Thyroid gland (tissue), 4 donors: ENCODE measurements at regions not wholly inside any gene's neighbourhood (a gene's known extent, or its start where the extent isn't known, plus 50 kb on each side); places are given as distances from the start of the nearest gene placed in this dataset.
"Not testable (repeated sequence)": the region's sequence is repeated elsewhere in the genome, so short reads cannot be mapped to it uniquely, and the experiment has no call there.

Experiments used
- DNase-seq, 2 donors: peaks; one replicate each; pipeline ENCODE4 v3.0.0-alpha.2; 2019
- H3K27ac ChIP-seq, 3 donors: fragments of 200-600 bp; sonication (generic); 1 replicate in 2 of 3; 2 replicates in 1 of 3; pipeline ENCODE4 v1.5.1; 2016 to 2019; ENCODE audit warnings: mild to moderate bottlenecking in 1 of 3, moderate library complexity in 1 of 3
- H3K27me3 ChIP-seq: fragments of 200-600 bp; sonication (generic); one replicate; pipeline ENCODE4 v1.5.1; 2019
- H3K36me3 ChIP-seq, 2 donors: fragments of 200-600 bp; sonication (generic); one replicate each; pipeline ENCODE4 v1.5.1; 2016 to 2019
- H3K4me1 ChIP-seq, 2 donors: fragments of 200-600 bp; sonication (generic); one replicate each; pipeline ENCODE4 v1.5.1; 2017 to 2019
- H3K4me3 ChIP-seq, 3 donors: fragments of 200-600 bp; sonication (generic); replicated peaks in 1 of 3; 1 replicate in 2 of 3; 2 replicates in 1 of 3; pipeline ENCODE4 v1.5.1; 2016; ENCODE audit warnings: mild to moderate bottlenecking in 1 of 3
- H3K9me3 ChIP-seq: fragments of 200-600 bp; sonication (generic); one replicate; pipeline ENCODE4 v1.5.1; 2017
- POLR2A ChIP-seq, 2 donors: fragments of 450-650 bp; IDR thresholded peaks; one replicate each; pipeline ENCODE4 v1.6.1; 2017; ENCODE audit warnings: antibody characterized with exemption in 2 of 2, mild to moderate bottlenecking in 2 of 2, moderate library complexity in 1 of 2
- WGBS, 2 donors: methylation state at CpG; one replicate each; pipeline ENCODE4 v1.1.5; 2017; 5-methylcytosine and 5-hydroxymethylcytosine counted together
- intact Hi-C: fragments of 100-400 bp; cut with DNase I; formaldehyde crosslinking; loops from one replicate; pipeline ENCODE4 v1.15.1; 2023
- TF ChIP-seq, protein P1 (sequence below), 6 experiments: fragments of 200-600 bp in 3 of 6; fragments of 450-650 bp in 3 of 6; sonication (generic) in 3 of 6; IDR thresholded peaks; one replicate each; pipeline ENCODE4 v1.5.1; 2016 to 2019; ENCODE audit warnings: antibody characterized with exemption in 6 of 6, mild to moderate bottlenecking in 2 of 6, inconsistent platforms in 1 of 6, moderate library complexity in 1 of 6

DNA sequence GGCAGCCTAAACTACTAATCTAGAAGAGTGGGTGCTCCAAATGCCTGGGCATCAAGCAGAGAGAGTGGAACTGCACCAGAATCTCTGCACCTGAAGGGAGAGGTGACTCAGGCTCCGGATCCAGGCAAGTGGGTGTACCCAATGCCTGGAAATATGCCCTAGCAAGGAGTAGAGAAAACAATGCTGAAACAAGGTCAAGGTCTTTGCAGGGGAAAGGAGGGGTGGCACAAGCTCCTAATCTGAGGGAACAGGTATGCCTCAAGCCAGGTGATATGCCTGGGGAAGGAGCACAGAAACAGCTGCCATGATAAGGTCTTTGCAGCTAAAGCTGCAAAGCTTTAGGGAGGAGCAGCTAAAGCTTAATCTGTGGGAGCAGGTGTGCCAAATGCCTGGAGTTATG lies 136.0 kb upstream of the KITLG start:
- H3K27ac ChIP-seq, result no peak overlapping the region
- intact Hi-C loops, result no loop called here
- no peak for DNase-seq
- H3K4me1 ChIP-seq, result no peaks in the 10 kb centered on the region
- no peak overlapping the region for H3K4me3 ChIP-seq
- 75 to 78% methylated on average over 1 of the region's 1 CpG for WGBS, 2 donors
- H3K9me3 ChIP-seq, result no peaks in the 10 kb centered on the region
- no peak for TF ChIP-seq POLR2A (IDR thresholded peaks at IDR 0.05)
- TF ChIP-seq, protein P1, sequence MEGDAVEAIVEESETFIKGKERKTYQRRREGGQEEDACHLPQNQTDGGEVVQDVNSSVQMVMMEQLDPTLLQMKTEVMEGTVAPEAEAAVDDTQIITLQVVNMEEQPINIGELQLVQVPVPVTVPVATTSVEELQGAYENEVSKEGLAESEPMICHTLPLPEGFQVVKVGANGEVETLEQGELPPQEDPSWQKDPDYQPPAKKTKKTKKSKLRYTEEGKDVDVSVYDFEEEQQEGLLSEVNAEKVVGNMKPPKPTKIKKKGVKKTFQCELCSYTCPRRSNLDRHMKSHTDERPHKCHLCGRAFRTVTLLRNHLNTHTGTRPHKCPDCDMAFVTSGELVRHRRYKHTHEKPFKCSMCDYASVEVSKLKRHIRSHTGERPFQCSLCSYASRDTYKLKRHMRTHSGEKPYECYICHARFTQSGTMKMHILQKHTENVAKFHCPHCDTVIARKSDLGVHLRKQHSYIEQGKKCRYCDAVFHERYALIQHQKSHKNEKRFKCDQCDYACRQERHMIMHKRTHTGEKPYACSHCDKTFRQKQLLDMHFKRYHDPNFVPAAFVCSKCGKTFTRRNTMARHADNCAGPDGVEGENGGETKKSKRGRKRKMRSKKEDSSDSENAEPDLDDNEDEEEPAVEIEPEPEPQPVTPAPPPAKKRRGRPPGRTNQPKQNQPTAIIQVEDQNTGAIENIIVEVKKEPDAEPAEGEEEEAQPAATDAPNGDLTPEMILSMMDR (IDR thresholded peaks at IDR 0.05), result no peak
- H3K36me3 ChIP-seq, result no peaks in the 10 kb centered on the region
- H3K27me3 ChIP-seq, result no peaks in the 10 kb centered on the region

DNA sequence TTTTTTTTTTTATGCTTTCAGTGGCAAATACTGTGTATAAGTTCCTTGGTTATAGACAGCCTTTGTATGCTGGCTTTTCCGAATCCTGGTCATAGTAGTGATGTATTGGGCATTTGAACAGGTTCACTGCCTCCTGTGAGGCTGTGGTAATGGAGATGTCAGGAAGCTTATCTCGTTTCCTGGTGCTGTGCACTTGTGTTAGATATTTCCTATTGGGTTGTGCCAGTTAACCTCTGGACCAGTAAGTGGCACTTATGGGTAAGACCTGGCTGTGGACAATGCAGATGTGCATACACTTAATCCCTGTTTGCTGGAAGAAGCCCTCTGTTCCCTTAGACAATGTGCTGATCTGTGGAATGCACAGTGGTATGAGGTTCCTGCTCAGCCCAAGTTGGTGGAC lies 135.4 kb upstream of the KITLG start:
- H3K4me3 ChIP-seq, result no peak overlapping the region
- intact Hi-C loops, result no loop called here
- 72 to 81% methylated on average over 2 of the region's 2 CpGs for WGBS, 2 donors
- no peak for TF ChIP-seq POLR2A (IDR thresholded peaks at IDR 0.05)
- TF ChIP-seq, protein P1 (IDR thresholded peaks at IDR 0.05), result no peak
- H3K27me3 ChIP-seq, result no peaks in the 10 kb centered on the region
- no peaks in the 10 kb centered on the region for H3K9me3 ChIP-seq
- no peak overlapping the region for H3K27ac ChIP-seq
- no peak for DNase-seq
- H3K4me1 ChIP-seq, result no peaks in the 10 kb centered on the region
- no peaks in the 10 kb centered on the region for H3K36me3 ChIP-seq

DNA sequence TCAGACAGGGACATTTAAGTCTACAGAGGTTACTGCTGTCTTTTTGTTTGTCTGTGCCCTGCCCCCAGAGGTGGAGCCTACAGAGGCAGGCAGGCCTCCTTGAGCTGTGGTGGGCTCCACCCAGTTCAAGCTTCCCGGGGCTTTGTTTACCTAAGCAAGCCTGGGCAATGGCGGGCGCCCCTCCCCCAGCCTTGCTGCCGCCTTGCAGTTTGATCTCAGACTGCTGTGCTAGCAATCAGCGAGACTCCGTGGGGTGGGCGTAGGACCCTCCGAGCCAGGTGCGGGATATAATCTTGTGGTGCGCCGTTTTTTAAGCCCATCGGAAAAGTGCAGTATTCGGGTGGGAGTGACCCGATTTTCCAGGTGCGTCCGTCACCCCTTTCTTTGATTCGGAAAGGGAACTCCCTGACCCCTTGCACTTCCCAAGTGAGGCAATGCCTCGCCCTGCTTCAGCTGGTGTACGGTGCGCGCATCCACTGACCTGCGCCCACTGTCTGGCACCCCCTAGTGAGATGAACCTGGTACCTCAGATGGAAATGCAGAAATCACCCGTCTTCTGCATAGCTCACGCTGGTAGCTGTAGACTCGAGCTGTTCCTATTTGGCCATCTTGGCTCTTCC lies 134.1 kb upstream of the KITLG start:
- H3K27ac ChIP-seq, H3K4me1 ChIP-seq, H3K27me3 ChIP-seq, intact Hi-C loops, DNase-seq, H3K4me3 ChIP-seq, H3K36me3 ChIP-seq, H3K9me3 ChIP-seq: not testable (repeated sequence)
- 95 to 97% methylated on average over 25 of the region's 25 CpGs for WGBS, 2 donors

DNA sequence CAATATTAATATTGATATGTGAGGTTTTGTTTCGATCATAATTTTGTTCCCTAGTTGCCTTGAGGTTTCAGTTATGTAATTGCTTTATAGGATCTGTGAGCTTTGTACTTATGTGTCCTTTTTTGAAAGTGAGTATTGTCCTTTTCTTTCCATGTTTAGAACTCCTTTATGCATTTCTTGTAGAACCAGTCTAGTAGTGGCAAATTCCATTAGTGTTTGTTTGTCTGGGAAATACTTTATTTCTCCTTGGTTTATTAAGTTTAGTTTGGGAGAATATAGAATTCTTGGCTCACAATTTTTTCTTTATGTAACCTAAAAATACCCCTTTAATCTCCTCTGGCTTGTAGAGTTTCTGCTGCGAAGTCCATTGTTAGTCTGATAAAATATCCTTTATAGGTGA lies 127.5 kb upstream of the KITLG start:
- WGBS, 2 donors, result 91 to 95% methylated on average over 2 of the region's 2 CpGs
- intact Hi-C loops, result no loop called here
- H3K4me1 ChIP-seq, result no peaks in the 10 kb centered on the region
- no peak for DNase-seq
- H3K9me3 ChIP-seq, result no peaks in the 10 kb centered on the region
- H3K4me3 ChIP-seq, result no peak overlapping the region
- H3K27ac ChIP-seq, result no peak overlapping the region
- no peaks in the 10 kb centered on the region for H3K27me3 ChIP-seq
- no peak for TF ChIP-seq POLR2A (IDR thresholded peaks at IDR 0.05)
- TF ChIP-seq, protein P1 (IDR thresholded peaks at IDR 0.05), result no peak
- no peaks in the 10 kb centered on the region for H3K36me3 ChIP-seq

DNA sequence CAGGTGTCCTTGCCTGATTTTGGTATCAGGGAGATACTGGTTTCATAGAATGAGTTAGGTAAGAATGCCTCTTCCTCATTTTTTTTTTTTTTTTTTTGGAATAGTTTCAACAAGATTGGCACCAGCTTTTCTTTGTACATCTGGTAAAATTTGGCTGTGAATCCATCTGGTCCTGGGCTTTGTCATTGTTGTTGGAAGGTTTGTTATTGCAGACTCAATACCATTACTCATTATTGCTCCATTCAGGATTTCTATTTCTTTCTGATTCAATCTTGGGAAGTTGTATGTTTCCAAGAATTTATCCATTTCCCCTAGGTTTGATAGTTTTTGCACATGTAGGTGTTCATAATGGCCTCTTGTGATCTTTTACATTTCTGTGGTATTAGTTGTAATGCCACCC lies 126.0 kb upstream of the KITLG start:
- H3K27me3 ChIP-seq, result no peaks in the 10 kb centered on the region
- H3K36me3 ChIP-seq, result no peaks in the 10 kb centered on the region
- no peak overlapping the region for H3K4me3 ChIP-seq
- TF ChIP-seq, protein P1 (IDR thresholded peaks at IDR 0.05), result no peak
- no peak for TF ChIP-seq POLR2A (IDR thresholded peaks at IDR 0.05)
- intact Hi-C loops, result no loop called here
- H3K9me3 ChIP-seq, result no peaks in the 10 kb centered on the region
- no peak for DNase-seq
- no peaks in the 10 kb centered on the region for H3K4me1 ChIP-seq
- H3K27ac ChIP-seq, result no peak overlapping the region

DNA sequence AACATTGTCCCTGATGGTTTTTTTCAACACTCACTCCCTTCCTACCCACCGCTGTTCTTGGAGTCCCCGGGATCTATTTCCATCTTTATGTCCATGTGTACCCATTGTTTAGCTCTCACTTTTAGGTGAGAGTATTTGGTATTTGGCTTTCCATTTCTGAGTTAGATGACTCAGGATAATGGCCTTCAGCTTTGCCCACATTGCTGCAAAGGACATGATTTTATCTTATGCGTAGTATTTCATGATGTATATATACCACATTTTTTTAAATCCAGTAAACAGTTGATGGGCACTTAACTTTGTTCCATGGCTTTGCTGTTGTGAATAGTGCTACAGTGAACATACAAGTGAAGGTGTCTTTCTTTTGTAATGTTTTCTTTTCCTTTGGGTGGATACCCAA lies 123.5 kb upstream of the KITLG start:
- intact Hi-C loops, result no loop called here
- Histone ChIP-seq H3K9me3 (no peaks in the 10 kb centered on the region), H3K27me3 (no peaks in the 10 kb centered on the region), H3K27ac (no peak overlapping the region), H3K36me3 (no peaks in the 10 kb centered on the region), H3K4me3 (no peak overlapping the region), H3K4me1 (no peaks in the 10 kb centered on the region)
- no peak for DNase-seq
- 95 to 96% methylated on average over 3 of the region's 3 CpGs for WGBS, 2 donors
- TF ChIP-seq, protein P1 (IDR thresholded peaks at IDR 0.05), result no peak
- no peak for TF ChIP-seq POLR2A (IDR thresholded peaks at IDR 0.05)
